Ishikawa (cell line): ENCODE measurements at regions not wholly inside any gene's neighbourhood (a gene's known extent, or its start where the extent isn't known, plus 50 kb on each side); places are given as distances from the start of the nearest gene placed in this dataset.

Experiments used
- CEBPB ChIP-seq: IDR thresholded peaks from 2 replicates; pipeline ENCODE4 v1.6.1; 2012
- CREB1 ChIP-seq: IDR thresholded peaks from 2 replicates; pipeline ENCODE4 v1.6.1; 2012; ENCODE audit warnings: low read depth
- EGR1 ChIP-seq: IDR thresholded peaks from 2 replicates; pipeline ENCODE4 v1.6.1; 2012
- EP300 ChIP-seq: IDR thresholded peaks from 2 replicates; pipeline ENCODE4 v1.6.1; 2012; ENCODE audit warnings: borderline replicate concordance
- FOXM1 ChIP-seq: IDR thresholded peaks from 2 replicates; pipeline ENCODE4 v1.6.1; 2012; ENCODE audit warnings: low read depth, borderline replicate concordance
- MAX ChIP-seq: IDR thresholded peaks from 2 replicates; pipeline ENCODE4 v1.6.1; 2012
- NFIC ChIP-seq: IDR thresholded peaks from 2 replicates; pipeline ENCODE4 v1.6.1; 2012
- RAD21 ChIP-seq: IDR thresholded peaks from 2 replicates; pipeline ENCODE4 v1.6.1; 2012; ENCODE audit warnings: low read depth
- REST ChIP-seq: IDR thresholded peaks from 2 replicates; pipeline ENCODE4 v1.6.1; 2012; ENCODE audit warnings: low read depth, mild to moderate bottlenecking
- TAF1 ChIP-seq: IDR thresholded peaks from 2 replicates; pipeline ENCODE4 v1.6.1; 2012; ENCODE audit warnings: low read depth, mild to moderate bottlenecking
- TCF12 ChIP-seq: IDR thresholded peaks from 2 replicates; pipeline ENCODE4 v1.6.1; 2012; ENCODE audit warnings: low read depth
- TEAD4 ChIP-seq: IDR thresholded peaks from 2 replicates; pipeline ENCODE4 v1.6.1; 2012
- USF1 ChIP-seq: IDR thresholded peaks from 2 replicates; pipeline ENCODE4 v1.6.1; 2012
- YY1 ChIP-seq: IDR thresholded peaks from 2 replicates; pipeline ENCODE4 v1.6.1; 2012; ENCODE audit warnings: low read depth
- ZBTB7A ChIP-seq: IDR thresholded peaks from 2 replicates; pipeline ENCODE4 v1.6.1; 2012; ENCODE audit warnings: low read depth

- TF ChIP-seq CEBPB (no peak), TEAD4 (no peak), CREB1 (no peak), FOXM1 (no peak), TAF1 (no peak), REST (no peak), MAX (no peak), YY1 (no peak), NFIC (no peak), EP300 (no peak), USF1 (no peak)
Measured at GRCh38 chr13:47158593-47158992, 261.7 kb upstream of the HTR2A start.

- TF ChIP-seq MAX (no peak), EGR1 (no peak), REST (no peak)
Measured at GRCh38 chr13:47148543-47148942, 251.7 kb upstream of the HTR2A start.

- TF ChIP-seq MAX (no peak), RAD21 (no peak), CREB1 (no peak), TEAD4 (no peak), NFIC (no peak), YY1 (no peak)
Measured at GRCh38 chr13:47147812-47148119, 250.9 kb upstream of the HTR2A start.

GRCh38 chr13:47146991-47147811, 250.3 kb upstream of the HTR2A start:
- TF ChIP-seq TEAD4 (no peak), REST (no peak), EP300 (no peak), FOXM1 (no peak), RAD21 (no peak), USF1 (no peak), TCF12 (no peak), CEBPB (no peak), TAF1 (no peak), ZBTB7A (no peak), NFIC (no peak), CREB1 (no peak), YY1 (no peak), MAX (no peak), EGR1 (no peak)
